GM18861 (cell line): ENCODE measurements at regions not wholly inside any gene's neighbourhood (a gene's known extent, or its start where the extent isn't known, plus 50 kb on each side); places are given as distances from the start of the nearest gene placed in this dataset.
"Not testable (repeated sequence)": the region's sequence is repeated elsewhere in the genome, so short reads cannot be mapped to it uniquely, and the experiment has no call there.

Experiments used
- ATAC-seq: cut with Tn5 transposase; IDR thresholded peaks from one replicate; pipeline ENCODE4 v1.9.1; 2021; ENCODE audit not compliant: unreplicated experiment

DNA sequence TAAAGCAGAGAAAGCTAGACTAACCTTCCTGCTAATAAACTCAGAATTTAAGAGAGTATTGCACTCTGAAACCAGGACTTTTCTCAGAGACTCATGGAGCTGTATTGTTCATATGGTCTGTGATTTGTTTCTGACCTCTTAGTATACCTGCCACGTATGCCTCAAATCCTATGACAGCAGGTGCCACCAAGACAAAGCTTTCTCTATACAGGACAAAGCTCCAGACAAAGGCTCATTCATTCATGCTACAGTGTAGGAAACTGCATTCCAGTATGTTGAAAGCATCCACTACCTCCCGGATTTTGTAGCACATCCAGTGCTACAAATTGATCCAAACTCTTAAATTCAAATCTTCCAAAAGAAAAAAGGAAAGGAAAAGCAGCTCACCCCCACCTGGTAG is 178.3 kb downstream of the CHIC2 start:
- ATAC-seq = no peak

DNA sequence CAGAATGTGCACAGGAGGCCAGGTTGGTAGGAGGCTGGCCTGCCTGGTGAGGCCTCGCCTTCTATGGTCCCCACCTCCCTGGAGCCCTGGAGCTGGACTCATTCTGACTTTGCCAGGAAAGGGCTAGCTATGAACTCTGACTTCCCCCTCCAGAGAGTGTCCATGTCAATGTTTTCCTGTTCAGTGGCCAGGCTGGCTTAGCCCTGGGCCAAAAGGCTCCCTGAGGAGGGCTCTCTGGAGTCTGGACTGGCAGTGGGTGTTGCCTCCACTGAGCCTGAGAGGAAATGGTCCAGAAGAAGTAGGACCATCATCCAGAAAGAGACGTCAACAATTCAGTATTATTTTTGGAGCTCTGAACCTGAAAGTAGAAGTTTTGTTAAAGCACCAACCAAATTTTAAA is 178.7 kb downstream of the CHIC2 start:
- no peak for ATAC-seq

GRCh38 chr4:53877096-53877495 is 187.3 kb downstream of the CHIC2 start:
- ATAC-seq = not testable (repeated sequence)

DNA sequence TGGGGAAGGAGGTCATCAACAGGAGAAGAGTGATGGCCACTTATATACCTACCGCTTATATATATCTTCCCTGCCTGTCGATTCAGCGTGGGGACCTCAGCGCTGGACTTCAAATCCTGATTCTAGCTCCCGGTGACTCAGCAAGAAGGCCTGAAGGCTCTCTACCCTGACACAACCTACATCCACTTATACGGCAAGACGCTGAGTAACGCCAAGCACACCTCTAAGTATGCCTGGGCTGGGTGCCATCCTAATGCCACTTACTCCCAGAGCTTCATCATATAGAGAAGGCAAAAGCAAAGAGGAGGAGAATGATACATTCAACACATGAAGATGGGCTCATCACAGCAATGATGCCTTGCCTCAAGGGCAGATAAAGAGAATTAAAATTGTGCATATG is 198.3 kb downstream of the CHIC2 start:
- ATAC-seq = no peak

DNA sequence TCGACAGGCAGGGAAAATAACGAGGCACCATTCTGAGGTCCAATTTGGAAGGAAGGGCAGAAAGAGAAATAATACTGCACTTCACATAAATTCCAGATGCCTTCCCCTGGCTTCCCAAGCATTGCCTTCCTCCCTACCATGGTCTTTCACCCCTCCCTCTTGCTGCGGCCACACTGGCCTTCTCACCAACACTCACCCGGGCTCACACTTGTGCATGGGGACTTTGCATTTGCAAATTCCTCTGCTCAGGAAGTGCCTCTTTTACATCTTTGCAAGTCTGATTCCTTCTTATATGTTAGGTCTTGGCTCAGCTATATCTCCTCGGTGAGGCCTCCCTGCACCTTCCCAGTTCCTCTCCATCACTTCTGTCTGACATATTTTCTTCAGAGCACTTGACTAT is 199.4 kb downstream of the CHIC2 start:
- no peak for ATAC-seq

DNA sequence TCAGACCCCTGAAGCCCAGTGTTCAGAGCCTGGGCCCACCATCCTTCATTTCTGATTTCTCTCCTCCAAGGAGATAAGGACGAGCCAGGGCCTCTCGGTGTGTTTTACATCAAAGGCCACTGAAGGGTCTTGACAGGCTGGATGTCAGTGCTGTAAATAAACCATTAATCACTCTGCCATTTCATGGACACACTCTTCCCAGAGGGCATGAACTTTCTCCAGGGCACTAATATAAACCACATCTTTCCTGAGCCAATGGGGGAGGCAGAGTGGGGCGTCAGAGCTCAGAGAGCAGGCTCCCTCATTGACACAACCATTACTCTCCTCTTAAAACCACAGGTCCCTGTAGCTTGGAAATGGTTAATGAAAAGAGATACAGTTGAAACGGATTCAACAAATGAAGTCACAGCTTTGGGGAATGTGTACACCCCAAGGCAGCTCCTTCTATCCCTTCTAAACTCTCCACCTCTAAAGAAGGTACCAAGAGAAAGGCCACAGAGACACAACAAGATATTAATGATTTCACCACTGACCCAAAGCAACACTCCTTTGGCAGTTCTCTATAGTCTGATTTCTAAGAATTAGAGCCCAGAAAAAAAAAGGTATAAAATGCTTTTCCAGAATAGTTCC is 200.6 kb downstream of the CHIC2 start:
- no peak for ATAC-seq

DNA sequence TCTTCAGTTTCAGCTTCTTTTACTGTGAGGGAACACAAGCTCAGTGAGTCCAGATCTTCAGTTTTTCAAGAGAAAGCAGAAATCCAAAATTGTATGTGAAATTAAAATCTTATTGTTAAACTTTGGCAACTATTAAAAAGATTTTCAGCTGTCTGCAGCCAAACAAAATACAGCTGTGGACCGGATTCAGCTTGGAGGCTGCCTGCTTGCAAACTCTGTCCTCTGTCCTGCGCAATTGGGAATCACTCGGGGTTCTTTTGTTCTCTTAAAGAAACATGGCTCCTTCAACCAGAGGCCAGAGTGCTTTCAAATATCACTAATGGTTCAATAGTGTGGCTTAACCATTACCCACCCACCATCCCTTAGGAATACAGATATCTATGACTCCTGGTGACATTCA is 201.2 kb downstream of the CHIC2 start:
- no peak for ATAC-seq

GRCh38 chr4:53861856-53862610 is 202.4 kb downstream of the CHIC2 start:
- ATAC-seq = no peak

DNA sequence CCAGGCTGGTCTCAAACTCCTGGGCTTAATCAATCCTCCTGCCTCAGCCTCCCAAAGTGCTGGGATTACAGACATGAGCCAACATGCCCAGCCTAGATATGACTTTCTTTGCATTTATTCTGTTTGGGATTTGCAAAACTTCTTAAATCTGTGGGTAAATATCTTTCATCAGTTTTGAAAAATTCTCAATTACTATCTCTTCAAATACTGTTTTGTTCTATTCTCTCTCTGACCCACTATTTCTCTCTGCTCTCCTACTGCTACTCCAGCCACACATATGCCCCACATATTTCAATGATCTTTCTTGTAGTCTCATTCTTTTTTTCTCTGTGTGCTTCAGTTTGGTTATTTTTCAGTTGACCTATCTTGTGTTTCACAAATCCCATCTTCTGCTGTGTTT is 205.1 kb downstream of the CHIC2 start:
- no peak for ATAC-seq

DNA sequence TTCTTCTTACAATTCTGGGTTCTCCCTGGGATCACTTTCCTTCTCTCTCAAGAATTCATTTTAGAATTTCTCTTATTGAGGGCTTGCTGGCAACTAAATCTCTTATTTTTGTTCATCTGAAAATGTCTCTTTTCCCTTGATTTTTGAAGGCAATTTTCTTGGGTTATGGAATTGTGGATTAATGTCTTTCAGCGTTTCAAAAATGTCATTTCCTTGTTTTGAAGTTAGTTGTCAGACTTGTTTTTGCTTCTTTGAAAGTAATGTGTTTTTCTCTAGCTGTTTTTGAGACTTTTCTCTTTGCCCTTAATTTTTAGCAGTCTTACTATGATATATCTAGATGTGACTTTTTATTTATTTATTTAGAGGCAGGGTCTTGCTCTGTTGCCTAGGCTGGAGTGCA is 205.7 kb downstream of the CHIC2 start:
- ATAC-seq = no peak

- ATAC-seq = no peak
Observed at GRCh38 chr4:53855581-53856250, 208.7 kb downstream of the CHIC2 start.

DNA sequence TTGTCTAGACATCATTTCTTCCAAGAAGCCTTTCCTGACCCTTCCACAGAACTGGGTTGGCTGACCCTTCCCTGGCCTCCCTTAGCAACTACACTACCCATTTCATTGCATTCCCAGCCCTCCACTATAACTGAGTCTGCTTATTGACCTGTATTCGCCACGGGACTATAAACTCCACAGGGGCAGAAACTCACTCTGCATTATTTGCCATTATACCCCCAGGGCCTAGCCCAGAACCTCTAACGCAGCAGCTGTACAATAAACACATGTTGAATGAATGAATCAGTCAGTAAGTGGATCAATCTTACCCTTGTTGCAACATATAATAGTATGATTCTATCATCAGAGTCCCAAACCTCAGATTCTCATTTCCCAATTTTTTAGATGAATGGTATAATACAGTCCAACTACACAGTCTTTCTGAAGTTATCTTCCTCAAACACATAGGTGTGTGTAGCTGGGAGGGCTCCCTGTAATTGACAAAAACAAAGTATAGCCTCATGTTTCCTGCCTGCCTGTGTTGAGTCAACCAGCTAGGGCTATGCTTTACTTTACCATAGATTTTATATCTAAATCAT is 209.3 kb downstream of the CHIC2 start:
- no peak for ATAC-seq

GRCh38 chr4:53852343-53852742 is 212.1 kb downstream of the CHIC2 start:
- ATAC-seq = no peak

GRCh38 chr4:53847965-53848364 is 216.4 kb downstream of the CHIC2 start:
- no peak for ATAC-seq

DNA sequence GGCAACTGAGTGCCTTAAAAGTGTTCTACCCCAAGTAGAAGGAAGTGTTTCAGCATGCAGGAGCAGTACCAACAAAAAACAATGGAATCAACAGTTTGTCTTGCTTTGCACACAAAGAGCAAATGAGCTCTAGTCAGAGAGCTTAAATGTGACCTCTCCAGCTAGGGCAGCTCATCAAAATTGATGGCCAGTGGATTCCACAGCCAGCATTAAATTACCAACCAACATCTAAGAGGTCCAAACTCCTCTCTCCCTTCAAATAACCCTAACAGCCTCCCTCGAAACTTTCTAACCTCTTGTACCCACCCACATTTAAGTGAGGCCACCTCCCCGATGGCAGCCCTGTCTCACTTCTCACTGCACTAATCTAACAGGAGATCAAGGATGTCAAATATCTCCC is 219.9 kb downstream of the CHIC2 start:
- no peak for ATAC-seq

DNA sequence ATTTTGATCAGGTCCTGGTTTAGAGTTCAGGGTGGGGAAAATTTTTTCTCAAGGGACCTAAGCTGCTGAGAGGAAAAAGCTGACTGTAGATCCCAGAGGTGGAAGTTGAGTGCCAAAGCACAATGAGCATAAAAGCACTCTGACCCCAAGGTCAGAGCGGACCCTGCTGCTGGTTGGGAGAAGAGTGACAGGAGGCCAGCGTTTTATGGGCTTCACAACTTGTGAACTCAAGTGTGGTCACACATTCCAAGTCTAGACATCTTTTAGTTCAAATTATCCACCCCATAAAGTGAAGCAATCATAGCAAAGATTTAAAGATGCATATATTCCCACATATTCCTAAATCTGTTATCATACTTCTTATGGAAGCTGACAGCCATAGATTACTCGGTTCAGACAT is 220.3 kb downstream of the CHIC2 start:
- no peak for ATAC-seq

DNA sequence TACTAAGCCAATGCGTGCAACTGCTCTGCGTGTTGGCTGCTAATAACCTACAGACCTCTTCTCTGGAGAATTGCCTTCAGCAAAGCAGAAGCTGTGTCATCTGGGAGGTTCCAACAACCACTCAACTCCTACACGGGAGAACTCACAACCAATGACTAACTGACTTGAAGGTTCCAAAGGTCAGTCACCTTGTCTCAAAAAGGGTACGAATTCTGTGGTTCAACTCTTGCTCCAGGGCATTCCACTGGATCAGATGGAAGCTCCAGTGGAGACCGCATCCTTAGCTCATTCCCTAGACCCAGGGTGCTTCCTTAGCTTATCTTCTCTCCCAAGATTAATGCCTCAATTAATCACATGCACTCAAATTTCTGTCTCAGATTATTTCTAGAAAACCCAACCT is 222.7 kb downstream of the CHIC2 start:
- no peak for ATAC-seq

GRCh38 chr4:53840643-53841042 is 223.8 kb downstream of the CHIC2 start:
- ATAC-seq = no peak

DNA sequence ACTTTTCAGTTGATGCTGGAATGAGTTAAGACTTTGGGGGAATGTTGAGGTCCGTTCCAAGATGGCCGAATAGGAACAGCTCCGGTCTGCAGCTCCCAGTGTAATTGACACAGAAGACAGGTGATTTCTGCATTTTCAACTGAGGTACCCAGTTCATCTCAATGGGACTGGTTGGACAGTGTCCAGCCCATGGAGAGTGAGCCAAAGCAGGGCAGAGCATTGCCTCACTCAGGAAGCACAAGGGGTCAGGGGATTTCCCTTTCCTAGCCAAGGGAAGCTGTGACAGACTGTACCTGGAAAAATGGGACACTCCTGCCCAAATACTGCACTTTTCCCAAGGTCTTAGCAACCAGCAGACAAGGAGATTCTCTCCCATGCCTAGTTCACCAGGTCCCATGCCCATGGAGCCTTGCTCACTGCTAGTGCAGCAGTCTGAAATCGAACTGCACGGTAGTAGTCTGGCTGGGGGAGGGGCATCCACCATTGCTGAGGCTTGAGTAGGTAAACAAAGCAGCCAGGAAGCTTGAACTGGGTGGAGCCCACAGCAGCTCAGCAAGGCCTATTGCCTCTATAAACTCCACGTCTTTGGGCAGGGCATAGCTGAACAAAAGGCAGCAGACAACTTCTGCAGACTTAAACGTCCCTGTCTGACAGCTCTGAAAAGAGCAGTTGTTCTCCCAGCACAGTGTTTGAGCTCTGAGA is 231.0 kb downstream of the CHIC2 start:
- not testable (repeated sequence) for ATAC-seq

DNA sequence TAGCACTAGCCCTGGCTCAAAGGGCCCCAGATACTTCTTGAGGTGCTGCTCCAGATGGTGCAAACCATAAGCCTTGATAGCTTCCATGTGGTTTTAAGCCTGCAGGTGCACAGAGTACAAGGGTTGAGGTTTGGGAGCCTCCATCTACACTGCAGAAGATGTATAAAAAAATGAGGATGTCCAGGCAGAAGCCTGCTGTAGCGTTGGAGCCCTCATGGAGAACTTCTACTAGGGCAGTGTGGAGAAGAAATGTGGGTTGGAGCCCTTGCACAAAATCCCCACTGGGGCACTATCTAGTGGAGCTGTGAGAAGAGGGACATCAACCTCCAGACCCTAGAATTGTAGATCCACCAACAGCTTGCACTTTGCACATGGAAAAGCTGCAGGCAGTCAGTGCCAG is 231.9 kb downstream of the CHIC2 start:
- ATAC-seq = no peak

- ATAC-seq = no peak
Observed at GRCh38 chr4:53830511-53830910, 233.9 kb downstream of the CHIC2 start.
